ENCODE measurements at regions not wholly inside any gene's neighbourhood (a gene's known extent, or its start where the extent isn't known, plus 50 kb on each side); places are given as distances from the start of the nearest gene placed in this dataset.

DNA sequence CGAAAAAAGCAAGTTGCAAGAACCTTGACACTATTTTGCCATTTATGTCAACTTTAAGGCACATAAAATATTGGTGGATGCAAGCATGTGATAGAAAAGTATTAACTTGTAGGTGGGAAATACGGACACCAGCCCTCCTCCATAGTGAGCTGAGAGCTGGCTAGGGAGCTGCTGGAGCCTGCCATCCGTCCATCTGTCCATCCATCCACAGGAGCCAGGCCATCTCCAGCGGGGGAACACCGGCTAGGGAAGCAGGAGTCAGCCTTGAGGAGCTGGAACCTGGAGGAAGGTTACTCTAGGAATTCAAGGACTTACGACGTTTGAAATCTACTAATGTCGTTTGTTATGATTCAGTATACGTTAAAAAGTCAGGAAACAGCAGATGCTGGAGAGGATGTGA is 120.7 kb upstream of the C14orf180 start:
- peaks cover 0 to 13% (median 5%) of the 10 kb centered on the region in 4 donors for H3K27me3 ChIP-seq (ENCODE audit: control insufficient read depth in 4 of 4, insufficient read depth in 4 of 4, low read length in 3 of 4)
- WGBS, result 67% methylated on average over 9 of the region's 9 CpGs
- H3K9ac ChIP-seq (ENCODE audit: low read depth in 1 of 2, low read length in 2 of 2), result no peak overlapping the region
- H3K4me3 ChIP-seq (ENCODE audit: low read depth in 1 of 3, low read length in 3 of 3), result no peak overlapping the region
- TF ChIP-seq, protein P1, sequence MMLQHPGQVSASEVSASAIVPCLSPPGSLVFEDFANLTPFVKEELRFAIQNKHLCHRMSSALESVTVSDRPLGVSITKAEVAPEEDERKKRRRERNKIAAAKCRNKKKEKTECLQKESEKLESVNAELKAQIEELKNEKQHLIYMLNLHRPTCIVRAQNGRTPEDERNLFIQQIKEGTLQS (IDR thresholded peaks at IDR 0.05), result no peak
- TF ChIP-seq, protein P2, sequence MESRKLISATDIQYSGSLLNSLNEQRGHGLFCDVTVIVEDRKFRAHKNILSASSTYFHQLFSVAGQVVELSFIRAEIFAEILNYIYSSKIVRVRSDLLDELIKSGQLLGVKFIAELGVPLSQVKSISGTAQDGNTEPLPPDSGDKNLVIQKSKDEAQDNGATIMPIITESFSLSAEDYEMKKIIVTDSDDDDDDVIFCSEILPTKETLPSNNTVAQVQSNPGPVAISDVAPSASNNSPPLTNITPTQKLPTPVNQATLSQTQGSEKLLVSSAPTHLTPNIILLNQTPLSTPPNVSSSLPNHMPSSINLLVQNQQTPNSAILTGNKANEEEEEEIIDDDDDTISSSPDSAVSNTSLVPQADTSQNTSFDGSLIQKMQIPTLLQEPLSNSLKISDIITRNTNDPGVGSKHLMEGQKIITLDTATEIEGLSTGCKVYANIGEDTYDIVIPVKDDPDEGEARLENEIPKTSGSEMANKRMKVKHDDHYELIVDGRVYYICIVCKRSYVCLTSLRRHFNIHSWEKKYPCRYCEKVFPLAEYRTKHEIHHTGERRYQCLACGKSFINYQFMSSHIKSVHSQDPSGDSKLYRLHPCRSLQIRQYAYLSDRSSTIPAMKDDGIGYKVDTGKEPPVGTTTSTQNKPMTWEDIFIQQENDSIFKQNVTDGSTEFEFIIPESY (IDR thresholded peaks at IDR 0.05), result no peak
- TF ChIP-seq HNF4A (conservative IDR thresholded peaks at IDR 0.05) (no peak), SP1 (IDR thresholded peaks at IDR 0.05) (no peak), RAD21 (IDR thresholded peaks at IDR 0.05) (no peak), HNF4G (IDR thresholded peaks at IDR 0.05) (no peak), FOXA2 (IDR thresholded peaks at IDR 0.05) (no peak), RXRA (IDR thresholded peaks at IDR 0.05) (no peak), EGR1 (IDR thresholded peaks at IDR 0.05; ENCODE audit: low read depth in 2 of 2) (no peak), YY1 (IDR thresholded peaks at IDR 0.05) (no peak), TAF1 (conservative IDR thresholded peaks at IDR 0.05) (no peak), FOXA1 (IDR thresholded peaks at IDR 0.05) (no peak), GABPA (IDR thresholded peaks at IDR 0.05 in 1 of 2, conservative IDR thresholded peaks at IDR 0.05 in 1 of 2) (no peak)
- TF ChIP-seq, protein P3, sequence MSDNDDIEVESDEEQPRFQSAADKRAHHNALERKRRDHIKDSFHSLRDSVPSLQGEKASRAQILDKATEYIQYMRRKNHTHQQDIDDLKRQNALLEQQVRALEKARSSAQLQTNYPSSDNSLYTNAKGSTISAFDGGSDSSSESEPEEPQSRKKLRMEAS (IDR thresholded peaks at IDR 0.05), result no peak
- TF ChIP-seq, protein P4, sequence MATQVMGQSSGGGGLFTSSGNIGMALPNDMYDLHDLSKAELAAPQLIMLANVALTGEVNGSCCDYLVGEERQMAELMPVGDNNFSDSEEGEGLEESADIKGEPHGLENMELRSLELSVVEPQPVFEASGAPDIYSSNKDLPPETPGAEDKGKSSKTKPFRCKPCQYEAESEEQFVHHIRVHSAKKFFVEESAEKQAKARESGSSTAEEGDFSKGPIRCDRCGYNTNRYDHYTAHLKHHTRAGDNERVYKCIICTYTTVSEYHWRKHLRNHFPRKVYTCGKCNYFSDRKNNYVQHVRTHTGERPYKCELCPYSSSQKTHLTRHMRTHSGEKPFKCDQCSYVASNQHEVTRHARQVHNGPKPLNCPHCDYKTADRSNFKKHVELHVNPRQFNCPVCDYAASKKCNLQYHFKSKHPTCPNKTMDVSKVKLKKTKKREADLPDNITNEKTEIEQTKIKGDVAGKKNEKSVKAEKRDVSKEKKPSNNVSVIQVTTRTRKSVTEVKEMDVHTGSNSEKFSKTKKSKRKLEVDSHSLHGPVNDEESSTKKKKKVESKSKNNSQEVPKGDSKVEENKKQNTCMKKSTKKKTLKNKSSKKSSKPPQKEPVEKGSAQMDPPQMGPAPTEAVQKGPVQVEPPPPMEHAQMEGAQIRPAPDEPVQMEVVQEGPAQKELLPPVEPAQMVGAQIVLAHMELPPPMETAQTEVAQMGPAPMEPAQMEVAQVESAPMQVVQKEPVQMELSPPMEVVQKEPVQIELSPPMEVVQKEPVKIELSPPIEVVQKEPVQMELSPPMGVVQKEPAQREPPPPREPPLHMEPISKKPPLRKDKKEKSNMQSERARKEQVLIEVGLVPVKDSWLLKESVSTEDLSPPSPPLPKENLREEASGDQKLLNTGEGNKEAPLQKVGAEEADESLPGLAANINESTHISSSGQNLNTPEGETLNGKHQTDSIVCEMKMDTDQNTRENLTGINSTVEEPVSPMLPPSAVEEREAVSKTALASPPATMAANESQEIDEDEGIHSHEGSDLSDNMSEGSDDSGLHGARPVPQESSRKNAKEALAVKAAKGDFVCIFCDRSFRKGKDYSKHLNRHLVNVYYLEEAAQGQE (IDR thresholded peaks at IDR 0.05), result no peak
- no peak overlapping the region for H3K27ac ChIP-seq (ENCODE audit: low read depth in 1 of 2, low read length in 2 of 2)
- DNase-seq (ENCODE audit: low spot score), result peak; percentile 17
- no peaks in the 10 kb centered on the region for H3K9me3 ChIP-seq (ENCODE audit: control insufficient read depth in 4 of 4, low read length in 3 of 4)
- peaks cover 0 to 7% (median 2%) of the 10 kb centered on the region in 4 donors for H3K4me1 ChIP-seq (ENCODE audit: control insufficient read depth in 4 of 4, insufficient read depth in 4 of 4, low read length in 3 of 4)
- no peaks in the 10 kb centered on the region for H3K36me3 ChIP-seq (ENCODE audit: control insufficient read depth in 4 of 4, insufficient read depth in 3 of 4, low read depth in 1 of 4, low read length in 3 of 4)

DNA sequence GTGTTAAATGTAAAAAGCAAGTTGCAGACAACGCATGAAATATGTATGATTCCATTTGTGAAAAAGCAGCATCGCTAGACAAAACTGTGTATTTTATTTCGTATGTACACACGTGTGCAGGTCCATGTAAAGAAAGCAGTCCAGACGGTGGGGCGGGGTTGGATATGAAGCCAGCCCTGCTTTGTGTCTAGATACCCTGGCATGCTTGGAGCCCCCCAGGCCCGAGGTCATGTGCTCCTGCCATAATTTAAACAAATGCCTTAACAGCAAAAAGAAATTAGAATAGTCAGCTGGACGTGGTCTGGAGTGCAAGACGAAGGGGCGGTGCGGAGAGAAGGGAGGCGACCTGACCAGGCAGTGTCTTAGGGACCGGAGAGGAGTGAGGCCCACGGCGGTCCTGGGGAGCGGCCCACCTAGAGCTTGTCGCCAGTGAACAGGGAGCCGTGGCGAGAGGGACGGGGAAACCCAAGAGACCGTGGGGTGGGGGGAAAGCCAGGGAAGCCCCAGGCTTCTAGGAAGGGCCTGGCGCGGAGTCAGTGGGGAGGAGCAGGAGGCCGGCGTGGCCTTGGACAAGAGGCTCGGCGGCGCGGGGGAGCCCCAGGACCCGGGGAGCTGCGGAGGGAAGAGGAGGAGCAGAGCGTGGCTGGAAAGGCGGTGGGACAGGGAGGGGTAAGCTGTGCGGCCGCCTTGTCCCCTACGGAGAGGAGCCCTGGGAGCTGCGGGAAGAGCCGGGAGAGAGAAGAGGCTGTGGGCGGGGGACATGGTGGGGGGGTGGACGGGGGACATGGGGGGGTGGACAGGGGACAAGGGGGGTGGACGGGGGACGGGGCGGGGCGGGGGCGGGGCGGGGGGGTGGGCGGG is 118.5 kb upstream of the C14orf180 start:
- DNase-seq (ENCODE audit: low spot score), result peak; percentile 25
- Histone ChIP-seq H3K27ac (ENCODE audit: low read depth in 1 of 2, low read length in 2 of 2) (no peak overlapping the region), H3K27me3 (ENCODE audit: control insufficient read depth in 4 of 4, insufficient read depth in 4 of 4, low read length in 3 of 4) (peaks cover 0 to 21% (median 5%) of the 10 kb centered on the region in 4 donors), H3K9ac (ENCODE audit: low read depth in 1 of 2, low read length in 2 of 2) (no peak overlapping the region), H3K36me3 (ENCODE audit: control insufficient read depth in 4 of 4, insufficient read depth in 3 of 4, low read depth in 1 of 4, low read length in 3 of 4) (no peaks in the 10 kb centered on the region), H3K4me3 (ENCODE audit: low read depth in 1 of 3, low read length in 3 of 3) (no peak overlapping the region), H3K9me3 (ENCODE audit: control insufficient read depth in 4 of 4, low read length in 3 of 4) (no peaks in the 10 kb centered on the region), H3K4me1 (ENCODE audit: control insufficient read depth in 4 of 4, insufficient read depth in 4 of 4, low read length in 3 of 4) (peaks cover 0 to 7% (median 2%) of the 10 kb centered on the region in 4 donors)
- 16% methylated on average over 39 of the region's 47 CpGs for WGBS
- TF ChIP-seq, protein P1 (IDR thresholded peaks at IDR 0.05), result no peak
- no peak for TF ChIP-seq HNF4A (conservative IDR thresholded peaks at IDR 0.05)
